K562 (cell line): ENCODE measurements at regions not wholly inside any gene's neighbourhood (a gene's known extent, or its start where the extent isn't known, plus 50 kb on each side); places are given as distances from the start of the nearest gene placed in this dataset.

Experiments
- ATAC-seq: fragments of 200-7000 bp; cut with Tn5 transposase; 3 replicates; pipeline ENCODE4 v1.9.1; 2020; ENCODE audit warnings: moderate library complexity
- BruUV-seq: library from RNA; stranded (reverse); fragments of 400-500 nt; replicated peaks from 2 replicates; lab custom pipeline; 2021; lab: Mats Ljungman, UMichigan
- CTCF ChIA-PET: fragments of 300-600 bp; formaldehyde crosslinking; extraction: SDS; loops from one replicate; lab custom pipeline; 2021; ENCODE audit warnings: low intra/inter-chr PET ratio; lab: Yijun Ruan, JAX
- POLR2A ChIA-PET: fragments of 300-600, 350-650 bp; sonication (Branson Sonifier 250); formaldehyde crosslinking; extraction: SDS; loops from one replicate; lab custom pipeline; 2021; ENCODE audit warnings: antibody characterized with exemption, inconsistent platforms; lab: Yijun Ruan, JAX
- DNase-seq, 4 experiments: peaks; one replicate each; pipeline versions ENCODE4 v3.0.0 to v3.0.0-alpha.2; 2011 to 2018; ENCODE audit warnings: low spot score in 3 of 4, mixed read lengths in 3 of 4; ENCODE audit errors: extremely low read depth in 1 of 4
- FAIRE-seq: peaks from 2 replicates; lab custom pipeline; 2011; peaks lifted over from hg19 to GRCh38; lab: Jason Lieb, UNC
- H2AFZ ChIP-seq: 2 replicates; pipeline ENCODE4 v1.6.0; 2011; ENCODE audit warnings: low read depth, low read length, control low read depth, inconsistent platforms
- H3K27ac ChIP-seq: fragments of 200-600 bp; 3 replicates; pipeline ENCODE4 v1.8.0; 2011; ENCODE audit warnings: low read depth, mild to moderate bottlenecking, control low read depth, inconsistent platforms, low read length, moderate library complexity, mixed read lengths; ENCODE audit errors: extremely low read depth
- H3K27me3 ChIP-seq, 2 experiments: fragments of 300-600 bp in 1 of 2; 2 replicates in 1 of 2; 3 replicates in 1 of 2; pipeline versions ENCODE4 v1.6.0 to v1.8.0; 2011; ENCODE audit warnings: inconsistent platforms in 2 of 2, low read length in 2 of 2, mild to moderate bottlenecking in 1 of 2, mixed read lengths in 1 of 2, moderate library complexity in 1 of 2; ENCODE audit not compliant: control insufficient read depth in 2 of 2, insufficient read depth in 2 of 2
- H3K36me3 ChIP-seq: fragments of 300-600 bp; 3 replicates; pipeline ENCODE4 v1.8.0; 2011; ENCODE audit warnings: mild to moderate bottlenecking, low read length, inconsistent platforms; ENCODE audit not compliant: control insufficient read depth, insufficient read depth
- H3K4me1 ChIP-seq, 2 experiments: fragments of 200-600 bp in 1 of 2; replicated peaks in 1 of 2; 2 replicates in 1 of 2; 3 replicates in 1 of 2; pipeline versions ENCODE4 v1.5.1 to v1.8.0; 2011; ENCODE audit warnings: inconsistent platforms in 2 of 2, low read length in 2 of 2, mild to moderate bottlenecking in 1 of 2, mixed read lengths in 1 of 2, moderate library complexity in 1 of 2; ENCODE audit not compliant: control insufficient read depth in 2 of 2, insufficient read depth in 2 of 2
- H3K4me2 ChIP-seq: 2 replicates; pipeline ENCODE4 v1.6.1; 2011; ENCODE audit warnings: low read length, control low read depth, inconsistent platforms, mixed read lengths; ENCODE audit not compliant: insufficient read depth
- H3K4me3 ChIP-seq: fragments of 200-600 bp; sonication (generic), shearing (Covaris generic); 2 replicates; pipeline ENCODE4 v1.5.1; 2016; ENCODE audit warnings: control low read depth, inconsistent platforms
- H3K79me2 ChIP-seq: fragments of 200-600 bp; 3 replicates; pipeline ENCODE4 v1.8.0; 2011; ENCODE audit warnings: low read length, inconsistent platforms; ENCODE audit not compliant: control insufficient read depth, insufficient read depth
- H3K9ac ChIP-seq, 2 experiments: 2 replicates each; pipeline versions ENCODE4 v1.6.0 to v1.6.1; 2011; ENCODE audit warnings: low read depth in 2 of 2, low read length in 2 of 2, control low read depth in 1 of 2, inconsistent platforms in 1 of 2, mild to moderate bottlenecking in 1 of 2, mixed read lengths in 1 of 2; ENCODE audit not compliant: insufficient read depth in 1 of 2
- H3K9me1 ChIP-seq: one replicate; pipeline ENCODE4 v1.6.0; 2011; ENCODE audit warnings: inconsistent platforms, mild to moderate bottlenecking, low read length, moderate library complexity; ENCODE audit not compliant: control insufficient read depth, insufficient read depth
- H3K9me3 ChIP-seq: replicated peaks from 2 replicates; pipeline ENCODE4 v1.5.1; 2011; ENCODE audit warnings: low read depth, low read length, inconsistent platforms; ENCODE audit not compliant: control insufficient read depth, insufficient read depth
- H4K20me1 ChIP-seq: replicated peaks from 2 replicates; pipeline ENCODE4 v1.6.1; 2011; ENCODE audit warnings: low read length, inconsistent platforms, mixed read lengths; ENCODE audit not compliant: control insufficient read depth, insufficient read depth
- BACH1 ChIP-seq: fragments of 200-800 bp; sonication (Bioruptor generic); IDR thresholded peaks from 2 replicates; pipeline ENCODE4 v1.6.1; 2016; ENCODE audit warnings: missing genetic modification characterization, missing compliant biosample characterization
- DNMT1 ChIP-seq: fragments of 450-650 bp; IDR thresholded peaks from 2 replicates; pipeline ENCODE4 v1.6.1; 2016; ENCODE audit warnings: antibody characterized with exemption, mild to moderate bottlenecking
- HOMEZ ChIP-seq: fragments of 250-450 bp; sonication (Bioruptor Pico); IDR thresholded peaks from 2 replicates; pipeline ENCODE4 v1.4.0; 2020; ENCODE audit warnings: mild to moderate bottlenecking, moderate library complexity
- MCM5 ChIP-seq: fragments of 450-650 bp; IDR thresholded peaks from 2 replicates; pipeline ENCODE4 v1.6.1; 2016; ENCODE audit warnings: low read depth
- RHOXF2B ChIP-seq: fragments of 250-450 bp; sonication (Bioruptor Pico); conservative IDR thresholded peaks from 2 replicates; pipeline ENCODE4 v1.5.1; 2021
- SP1 ChIP-seq: sonication (generic); formaldehyde crosslinking; IDR thresholded peaks from 2 replicates; pipeline ENCODE4 v1.8.1; 2022; ENCODE audit warnings: mild to moderate bottlenecking, missing genetic modification reagents
- SRSF9 ChIP-seq: fragments of 200-400 bp; formaldehyde crosslinking; IDR thresholded peaks from 2 replicates; pipeline ENCODE4 v1.6.1; 2017; ENCODE audit warnings: low read depth, low read length, borderline replicate concordance
- STAT5A ChIP-seq: IDR thresholded peaks from 2 replicates; pipeline ENCODE4 v1.6.1; 2012; ENCODE audit warnings: low read length, inconsistent platforms, borderline replicate concordance
- XRCC4 ChIP-seq: IDR thresholded peaks from one replicate; pipeline ENCODE4 v1.6.1; 2011; ENCODE audit not compliant: insufficient read depth, insufficient read length; ENCODE audit errors: extremely low read depth
- ZBTB7A ChIP-seq: IDR thresholded peaks from 2 replicates; pipeline ENCODE4 v1.6.1; 2011; ENCODE audit warnings: low read depth, mild to moderate bottlenecking, low read length, moderate library complexity, borderline replicate concordance; ENCODE audit not compliant: control insufficient read depth
- ZNF121 ChIP-seq: sonication (generic); formaldehyde crosslinking; conservative IDR thresholded peaks from 2 replicates; pipeline ENCODE4 v1.8.0; 2022; ENCODE audit warnings: missing genetic modification reagents
- ZNF639 ChIP-seq, 2 experiments: fragments of 200-800 bp in 1 of 2; sonication (Bioruptor generic) in 1 of 2; sonication (generic) in 1 of 2; formaldehyde crosslinking in 1 of 2; IDR thresholded peaks in 1 of 2; conservative IDR thresholded peaks in 1 of 2; 2 replicates each; pipeline versions ENCODE4 v1.5.0 to v1.6.1; 2016 to 2020; ENCODE audit warnings: missing compliant biosample characterization in 1 of 2, missing genetic modification characterization in 1 of 2, missing genetic modification reagents in 1 of 2
- ZNF740 ChIP-seq, 3 experiments: fragments of 200-800 bp in 1 of 3; sonication (Bioruptor generic) in 1 of 3; sonication (generic) in 1 of 3; formaldehyde crosslinking in 1 of 3; IDR thresholded peaks; 2 replicates each; pipeline versions ENCODE4 v1.6.1 to v1.8.0; 2016 to 2022; ENCODE audit warnings: mild to moderate bottlenecking in 2 of 3, missing compliant biosample characterization in 2 of 3, missing genetic modification characterization in 2 of 3, missing genetic modification reagents in 1 of 3
- WGBS: fragments of 100-300 bp; shearing (Covaris generic); methylation state at CpG from one replicate; pipeline ENCODE4 v1.1.6; 2016; ENCODE audit warnings: low coverage, mixed read lengths; ENCODE audit not compliant: insufficient coverage; ENCODE audit errors: missing lambda C conversion rate; 5-methylcytosine and 5-hydroxymethylcytosine counted together
- in situ Hi-C: fragments of 300-500 bp; cut with MboI; formaldehyde crosslinking; loops from 4 replicates; pipeline ENCODE4 v1.15.0; 2018; ENCODE audit warnings: inconsistent platforms, mixed read lengths
- intact Hi-C: fragments of 100-400 bp; cut with micrococcal nuclease; formaldehyde crosslinking; loops from 2 replicates; pipeline ENCODE4 v1.14.2; 2022

GRCh38 chr14:94880876-94881275, 111.0 kb upstream of the GSC start:
- BruUV-seq: no TSS peak
- H3K79me2 ChIP-seq: no peaks in the 10 kb centered on the region
- intact Hi-C loops: no loop called here
- H3K9me3 ChIP-seq: no peaks in the 10 kb centered on the region
- H4K20me1 ChIP-seq: no peaks in the 10 kb centered on the region
- no peaks in the 10 kb centered on the region for H3K36me3 ChIP-seq
- FAIRE-seq: no peak
- ChIA-PET CTCF (no interaction called here), POLR2A (no interaction called here)
- H3K9me1 ChIP-seq: no peaks in the 10 kb centered on the region
- H3K4me2 ChIP-seq: no peak overlapping the region
- no peak overlapping the region for H2AFZ ChIP-seq
- no peak overlapping the region for H3K27ac ChIP-seq
- WGBS: 0% methylated on average over 9 of the region's 11 CpGs
- no peak for DNase-seq
- H3K4me3 ChIP-seq: no peak overlapping the region
- H3K4me1 ChIP-seq: no peaks in the 10 kb centered on the region
- no peak for ATAC-seq
- H3K9ac ChIP-seq: no peak overlapping the region
- TF ChIP-seq XRCC4 (no peak), STAT5A (no peak), SRSF9 (no peak), SP1 (CRISPR knock-in tag) (no peak)
- in situ Hi-C loops: no loop called here
- no peaks in the 10 kb centered on the region; a peak in 1 of 5 replicates for H3K27me3 ChIP-seq

- ATAC-seq (no peak), FAIRE-seq (no peak), DNase-seq (no peak)
- no peak overlapping the region for H2AFZ ChIP-seq
- no peaks in the 10 kb centered on the region; a peak in 1 of 5 replicates for H3K27me3 ChIP-seq
- H3K36me3 ChIP-seq: no peaks in the 10 kb centered on the region
- no peaks in the 10 kb centered on the region for H4K20me1 ChIP-seq
- no peaks in the 10 kb centered on the region for H3K9me3 ChIP-seq
- H3K4me3 ChIP-seq: no peak overlapping the region
- ChIA-PET CTCF (no interaction called here), POLR2A (no interaction called here)
- H3K9me1 ChIP-seq: no peaks in the 10 kb centered on the region
- no peak overlapping the region for H3K4me2 ChIP-seq
- in situ Hi-C loops (no loop called here), intact Hi-C loops (no loop called here)
- no peak overlapping the region for H3K9ac ChIP-seq
- no peaks in the 10 kb centered on the region for H3K79me2 ChIP-seq
- 2% methylated on average over 4 of the region's 5 CpGs for WGBS
- no peak overlapping the region for H3K27ac ChIP-seq
- no TSS peak for BruUV-seq
- no peaks in the 10 kb centered on the region for H3K4me1 ChIP-seq
- no peak for TF ChIP-seq RHOXF2B (CRISPR knock-in tag)
- no peak for TF ChIP-seq ZNF740 (CRISPR knock-in tag; IDR thresholded peaks at IDR 0.05)
- TF ChIP-seq ZNF740 (tag; IDR thresholded peaks at IDR 0.05): no peak
- no peak for TF ChIP-seq DNMT1
- no peak for TF ChIP-seq BACH1
- TF ChIP-seq HOMEZ: no peak
- no peak for TF ChIP-seq MCM5
- TF ChIP-seq ZBTB7A: no peak
- TF ChIP-seq ZNF121 (CRISPR knock-in tag): no peak
- TF ChIP-seq ZNF639 (CRISPR knock-in tag; conservative IDR thresholded peaks at IDR 0.05 in 1 of 2, IDR thresholded peaks at IDR 0.05 in 1 of 2): no peak
These were observed 110.2 kb upstream of the GSC start for GRCh38 chr14:94880106-94880505.
